22Rv1 (cell line): ENCODE measurements at regions not wholly inside any gene's neighbourhood (a gene's known extent, or its start where the extent isn't known, plus 50 kb on each side); places are given as distances from the start of the nearest gene placed in this dataset.

ENCODE experiments used
- CTCF ChIP-seq: fragments of 450-650 bp; IDR thresholded peaks from 2 replicates; pipeline ENCODE4 v1.5.1; 2017; ENCODE audit warnings: mild to moderate bottlenecking
- ZFX ChIP-seq: fragments of 450-650 bp; IDR thresholded peaks from 2 replicates; pipeline ENCODE4 v1.6.1; 2017; ENCODE audit warnings: antibody characterized with exemption, borderline replicate concordance

- TF ChIP-seq CTCF: no peak
- no peak for TF ChIP-seq ZFX
Observed at GRCh38 chrX:122943918-122944317, 240.2 kb upstream of the GRIA3 start.
